ENCODE measurements at regions not wholly inside any gene's neighbourhood (a gene's known extent, or its start where the extent isn't known, plus 50 kb on each side); places are given as distances from the start of the nearest gene placed in this dataset.

GRCh38 chr4:27360790-27361267 is 500.2 kb downstream of the STIM2 start:
- no peak for TF ChIP-seq CTCF (IDR thresholded peaks at IDR 0.05)
- no peak for DNase-seq (ENCODE audit: extremely low spot score, unreplicated experiment)
- Mint-ChIP-seq H3K27me3 (ENCODE audit: unreplicated experiment) (no peaks in the 10 kb centered on the region), H3K9me3 (ENCODE audit: unreplicated experiment) (peaks cover 6% of the 10 kb centered on the region), H3K4me3 (ENCODE audit: unreplicated experiment) (no peak overlapping the region), H3K36me3 (ENCODE audit: unreplicated experiment) (no peaks in the 10 kb centered on the region), H3K27ac (ENCODE audit: unreplicated experiment) (no peak overlapping the region), H3K4me1 (ENCODE audit: unreplicated experiment) (no peaks in the 10 kb centered on the region)

- TF ChIP-seq CTCF (IDR thresholded peaks at IDR 0.05), result no peak
- Mint-ChIP-seq H3K27ac (ENCODE audit: unreplicated experiment) (no peak overlapping the region), H3K4me1 (ENCODE audit: unreplicated experiment) (no peaks in the 10 kb centered on the region), H3K27me3 (ENCODE audit: unreplicated experiment) (no peaks in the 10 kb centered on the region), H3K9me3 (ENCODE audit: unreplicated experiment) (peaks cover 17% of the 10 kb centered on the region), H3K4me3 (ENCODE audit: unreplicated experiment) (no peak overlapping the region), H3K36me3 (ENCODE audit: unreplicated experiment) (no peaks in the 10 kb centered on the region)
- no peak for DNase-seq (ENCODE audit: extremely low spot score, unreplicated experiment)
Observed at GRCh38 chr4:27364509-27364908, 503.9 kb downstream of the STIM2 start.

GRCh38 chr4:27366104-27366823 is 505.6 kb downstream of the STIM2 start:
- DNase-seq (ENCODE audit: extremely low spot score, unreplicated experiment), result no peak
- no peaks in the 10 kb centered on the region for H3K27me3 Mint-ChIP-seq (ENCODE audit: unreplicated experiment)
- no peak overlapping the region for H3K27ac Mint-ChIP-seq (ENCODE audit: unreplicated experiment)
- H3K4me1 Mint-ChIP-seq (ENCODE audit: unreplicated experiment), result no peaks in the 10 kb centered on the region
- H3K9me3 Mint-ChIP-seq (ENCODE audit: unreplicated experiment), result peaks cover 17% of the 10 kb centered on the region
- H3K4me3 Mint-ChIP-seq (ENCODE audit: unreplicated experiment), result no peak overlapping the region
- H3K36me3 Mint-ChIP-seq (ENCODE audit: unreplicated experiment), result no peaks in the 10 kb centered on the region
- no peak for TF ChIP-seq CTCF (IDR thresholded peaks at IDR 0.05)

GRCh38 chr4:27368781-27369180 is 508.1 kb downstream of the STIM2 start:
- no peak overlapping the region for H3K27ac Mint-ChIP-seq (ENCODE audit: unreplicated experiment)
- DNase-seq (ENCODE audit: extremely low spot score, unreplicated experiment), result no peak

More at GRCh38 chr4:27368781-27369180, 508.1 kb downstream of the STIM2 start:
- no peaks in the 10 kb centered on the region for H3K4me1 Mint-ChIP-seq (ENCODE audit: unreplicated experiment)
- H3K27me3 Mint-ChIP-seq (ENCODE audit: unreplicated experiment), result no peaks in the 10 kb centered on the region
- no peak for TF ChIP-seq CTCF (IDR thresholded peaks at IDR 0.05)
- no peaks in the 10 kb centered on the region for H3K36me3 Mint-ChIP-seq (ENCODE audit: unreplicated experiment)
- H3K9me3 Mint-ChIP-seq (ENCODE audit: unreplicated experiment), result peaks cover 20% of the 10 kb centered on the region
- no peak overlapping the region for H3K4me3 Mint-ChIP-seq (ENCODE audit: unreplicated experiment)

All from osteocyte (in vitro differentiated cells).